ENCODE measurements at regions not wholly inside any gene's neighbourhood (a gene's known extent, or its start where the extent isn't known, plus 50 kb on each side); places are given as distances from the start of the nearest gene placed in this dataset.
"Not testable (repeated sequence)": the region's sequence is repeated elsewhere in the genome, so short reads cannot be mapped to it uniquely, and the experiment has no call there.

GRCh38 chr11:71638801-71639519 lies 56.3 kb upstream of the KRTAP5-11 start:
- DNase-seq, result peak; percentile 10

- DNase-seq, result not testable (repeated sequence)
Measured at GRCh38 chr11:71639520-71639849, 56.8 kb upstream of the KRTAP5-11 start.

- DNase-seq, result not testable (repeated sequence)
Measured at GRCh38 chr11:71639916-71640315, 57.2 kb upstream of the KRTAP5-11 start.

- not testable (repeated sequence) for DNase-seq
Measured at GRCh38 chr11:71647078-71647477, 64.4 kb upstream of the KRTAP5-11 start.

GRCh38 chr11:71652998-71653397 lies 70.3 kb upstream of the KRTAP5-11 start:
- DNase-seq, result not testable (repeated sequence)

- not testable (repeated sequence) for DNase-seq
Measured at GRCh38 chr11:71654423-71654822, 71.7 kb upstream of the KRTAP5-11 start.

GRCh38 chr11:71655041-71655440 lies 72.4 kb upstream of the KRTAP5-11 start:
- not testable (repeated sequence) for DNase-seq

GRCh38 chr11:71656513-71656912 lies 73.8 kb upstream of the KRTAP5-11 start:
- DNase-seq, result not testable (repeated sequence)

GRCh38 chr11:71664941-71665340 lies 82.3 kb upstream of the KRTAP5-11 start:
- DNase-seq, result not testable (repeated sequence)

- not testable (repeated sequence) for DNase-seq
Measured at GRCh38 chr11:71698110-71698509, 115.4 kb upstream of the KRTAP5-11 start.

- not testable (repeated sequence) for DNase-seq
Measured at GRCh38 chr11:71698961-71699360, 116.3 kb upstream of the KRTAP5-11 start.

GRCh38 chr11:71701435-71702291 lies 119.0 kb upstream of the KRTAP5-11 start:
- DNase-seq, result not testable (repeated sequence)

GRCh38 chr11:71705086-71705737 lies 122.5 kb upstream of the KRTAP5-11 start:
- not testable (repeated sequence) for DNase-seq

- not testable (repeated sequence) for DNase-seq
Measured at GRCh38 chr11:71705738-71706432, 123.2 kb upstream of the KRTAP5-11 start.

- DNase-seq, result not testable (repeated sequence)
Measured at GRCh38 chr11:71707083-71707482, 124.4 kb upstream of the KRTAP5-11 start.

- DNase-seq, result not testable (repeated sequence)
Measured at GRCh38 chr11:71709541-71709940, 123.5 kb upstream of the DEFB108B start.

- not testable (repeated sequence) for DNase-seq
Measured at GRCh38 chr11:71710171-71710671, 122.8 kb upstream of the DEFB108B start.

- DNase-seq, result not testable (repeated sequence)
Measured at GRCh38 chr11:71710701-71711385, 122.2 kb upstream of the DEFB108B start.

GRCh38 chr11:71712350-71712749 lies 120.7 kb upstream of the DEFB108B start:
- not testable (repeated sequence) for DNase-seq

- not testable (repeated sequence) for DNase-seq
Measured at GRCh38 chr11:71712846-71713245, 120.2 kb upstream of the DEFB108B start.

- not testable (repeated sequence) for DNase-seq
Measured at GRCh38 chr11:71714510-71714909, 118.5 kb upstream of the DEFB108B start.

GRCh38 chr11:71721840-71722239 lies 111.2 kb upstream of the DEFB108B start:
- DNase-seq, result not testable (repeated sequence)
